ENCODE measurements at regions not wholly inside any gene's neighbourhood (a gene's known extent, or its start where the extent isn't known, plus 50 kb on each side); places are given as distances from the start of the nearest gene placed in this dataset.
"Not testable (repeated sequence)": the region's sequence is repeated elsewhere in the genome, so short reads cannot be mapped to it uniquely, and the experiment has no call there.

- no peak for DNase-seq (ENCODE audit: low spot score)
Observed at GRCh38 chr11:80346353-80347059, 905.7 kb upstream of the TENM4 start.

DNA sequence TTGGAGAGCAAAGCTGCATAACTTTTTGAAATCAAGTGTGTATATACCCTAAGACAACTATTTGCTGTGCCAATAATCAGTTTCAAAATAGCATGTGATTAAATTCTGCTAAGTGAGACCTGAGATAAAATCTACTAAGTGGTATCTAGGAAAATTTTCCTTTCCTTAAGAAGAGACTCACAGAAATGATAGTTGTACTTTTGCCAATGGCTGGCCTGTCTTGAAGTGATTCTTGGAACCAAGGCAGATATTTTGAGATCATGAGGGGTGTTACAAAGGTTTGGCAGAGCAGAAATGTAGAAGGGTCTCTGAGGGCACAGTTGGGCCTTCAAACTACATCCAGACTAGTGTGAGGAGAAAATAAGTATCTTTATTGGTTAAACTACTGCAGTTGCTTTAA lies 902.6 kb upstream of the TENM4 start:
- DNase-seq (ENCODE audit: low spot score), result no peak

GRCh38 chr11:80338231-80338630 lies 897.4 kb upstream of the TENM4 start:
- no peak for DNase-seq (ENCODE audit: low spot score)

DNA sequence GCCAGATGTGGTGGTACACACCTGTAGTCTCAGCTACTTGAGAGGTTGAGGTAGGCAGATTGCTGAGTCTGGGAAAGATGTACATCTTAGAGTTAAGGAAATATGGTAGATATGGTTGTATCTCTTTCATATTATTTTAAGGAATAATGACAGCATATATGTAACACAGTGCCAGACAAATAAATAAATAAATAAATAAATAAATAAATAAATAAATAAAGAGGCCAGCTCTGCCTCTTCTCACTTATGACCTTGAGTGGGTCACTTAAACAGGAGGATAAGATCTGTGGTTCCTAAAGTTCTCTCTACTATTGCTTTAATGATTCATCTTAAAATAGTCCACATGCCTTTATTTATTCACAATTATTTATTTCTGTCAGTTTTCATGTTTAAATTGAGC lies 890.9 kb upstream of the TENM4 start:
- no peak for DNase-seq (ENCODE audit: low spot score)

GRCh38 chr11:80330264-80330663 lies 889.4 kb upstream of the TENM4 start:
- peak; percentile 9 for DNase-seq (ENCODE audit: low spot score)

DNA sequence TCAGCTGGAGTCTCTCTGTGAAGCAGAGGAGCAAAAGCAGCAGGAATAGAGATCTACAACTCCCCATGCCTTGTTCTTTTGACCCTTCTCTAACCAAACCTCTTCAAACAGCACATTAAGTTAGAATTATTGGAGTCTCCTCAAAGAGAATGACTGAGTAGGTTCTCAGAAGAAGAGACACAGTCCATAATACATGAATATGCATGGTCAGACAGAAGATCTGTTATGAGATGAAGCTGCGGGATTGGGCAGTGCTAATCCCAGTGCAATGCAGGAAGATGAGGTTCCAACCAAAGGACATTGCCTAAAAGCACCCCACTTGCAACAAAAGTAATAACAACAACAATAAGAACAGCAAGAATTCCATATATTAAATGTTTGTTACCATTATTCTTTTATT lies 887.9 kb upstream of the TENM4 start:
- no peak for DNase-seq (ENCODE audit: low spot score)

- DNase-seq (ENCODE audit: low spot score), result no peak
Observed at GRCh38 chr11:80327956-80328614, 887.3 kb upstream of the TENM4 start.

- no peak for DNase-seq (ENCODE audit: low spot score)
Observed at GRCh38 chr11:80321786-80322185, 881.0 kb upstream of the TENM4 start.

- peak; percentile 18 for DNase-seq (ENCODE audit: low spot score)
Observed at GRCh38 chr11:80320765-80321164, 879.9 kb upstream of the TENM4 start.

GRCh38 chr11:80320226-80320625 lies 879.4 kb upstream of the TENM4 start:
- no peak for DNase-seq (ENCODE audit: low spot score)

GRCh38 chr11:80317612-80318011 lies 876.8 kb upstream of the TENM4 start:
- no peak for DNase-seq (ENCODE audit: low spot score)

DNA sequence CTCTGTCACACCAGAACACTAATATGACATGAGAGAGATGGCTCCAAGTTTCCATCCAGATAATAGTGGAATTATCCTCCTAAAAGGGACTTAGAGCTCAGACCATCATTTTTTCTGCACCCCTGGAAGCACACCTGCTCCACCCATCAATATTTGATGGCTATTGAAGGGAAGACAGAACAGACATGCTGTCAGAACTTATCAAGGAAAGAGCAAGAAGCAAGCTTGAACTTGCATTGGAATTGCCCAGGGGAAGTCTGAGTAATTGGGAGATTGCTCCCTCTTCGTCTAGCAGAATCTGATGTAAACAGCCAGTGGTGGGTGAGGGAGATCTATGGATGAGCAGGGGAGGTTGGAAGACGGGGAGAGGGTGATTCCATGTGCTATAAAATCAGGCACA lies 874.4 kb upstream of the TENM4 start:
- DNase-seq (ENCODE audit: low spot score), result no peak

- no peak for DNase-seq (ENCODE audit: low spot score)
Observed at GRCh38 chr11:80309301-80309700, 868.5 kb upstream of the TENM4 start.

DNA sequence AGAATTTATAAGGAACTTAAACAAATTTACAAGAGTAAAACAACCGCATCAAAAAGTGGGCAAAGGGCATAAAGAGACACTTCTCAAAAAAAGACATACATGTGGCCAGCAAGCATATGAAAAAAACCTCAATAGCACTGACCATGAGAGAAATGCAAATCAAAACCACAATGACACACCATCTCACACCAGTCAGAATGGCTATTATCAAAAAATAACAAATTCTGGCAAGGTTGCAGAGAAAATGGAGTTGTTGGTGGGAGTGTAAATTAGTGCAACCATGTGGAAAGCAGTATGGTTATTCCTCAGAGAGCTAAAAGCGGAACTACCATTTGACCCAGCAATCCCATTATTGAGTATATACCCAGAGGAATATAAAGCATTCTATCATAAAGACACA lies 866.8 kb upstream of the TENM4 start:
- DNase-seq (ENCODE audit: low spot score), result no peak

- DNase-seq (ENCODE audit: low spot score), result peak; percentile 7
Observed at GRCh38 chr11:80297858-80298632, 857.2 kb upstream of the TENM4 start.

GRCh38 chr11:80293293-80293692 lies 852.5 kb upstream of the TENM4 start:
- DNase-seq (ENCODE audit: low spot score), result no peak

DNA sequence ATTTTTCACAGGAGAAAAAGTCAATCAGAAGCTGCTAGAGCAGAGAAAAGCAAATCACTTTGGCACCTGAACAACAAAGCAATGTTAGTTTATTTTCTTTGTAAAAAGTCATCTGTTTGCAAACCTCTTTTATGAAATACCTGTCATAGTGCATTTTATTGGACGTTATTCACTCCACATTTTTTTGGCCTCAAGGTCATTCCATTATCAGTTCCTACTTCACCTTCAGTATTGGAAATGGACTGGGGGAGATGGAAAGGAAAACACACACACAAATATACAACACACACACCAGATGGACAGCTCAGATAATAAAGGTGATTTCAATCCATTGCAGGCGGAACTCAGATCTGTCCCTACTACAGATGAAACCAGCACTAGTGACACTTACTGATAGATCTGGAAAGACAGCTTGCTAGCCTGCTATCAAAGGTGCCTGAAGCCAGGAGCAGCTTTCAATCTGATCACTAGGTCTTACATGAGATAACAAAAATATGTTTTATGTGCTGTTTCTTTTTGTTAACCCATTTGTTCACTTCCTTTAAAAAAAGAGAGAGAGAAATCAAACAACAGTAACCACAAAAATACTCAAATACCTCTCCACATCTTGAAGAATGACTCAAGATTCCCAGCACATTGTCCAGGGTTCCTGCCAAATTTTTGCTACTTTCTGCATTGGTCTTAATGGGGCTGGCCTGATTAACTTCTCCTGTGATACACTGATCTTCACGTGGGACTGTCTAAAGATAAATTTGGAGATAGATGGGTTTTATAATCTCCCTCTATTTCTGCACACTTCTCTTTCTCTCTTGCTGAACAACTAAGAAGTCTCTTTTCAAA lies 844.3 kb upstream of the TENM4 start:
- no peak for DNase-seq (ENCODE audit: low spot score)

- no peak for DNase-seq (ENCODE audit: low spot score)
Observed at GRCh38 chr11:80282643-80283042, 841.8 kb upstream of the TENM4 start.

GRCh38 chr11:80281194-80281593 lies 840.4 kb upstream of the TENM4 start:
- no peak for DNase-seq (ENCODE audit: low spot score)

DNA sequence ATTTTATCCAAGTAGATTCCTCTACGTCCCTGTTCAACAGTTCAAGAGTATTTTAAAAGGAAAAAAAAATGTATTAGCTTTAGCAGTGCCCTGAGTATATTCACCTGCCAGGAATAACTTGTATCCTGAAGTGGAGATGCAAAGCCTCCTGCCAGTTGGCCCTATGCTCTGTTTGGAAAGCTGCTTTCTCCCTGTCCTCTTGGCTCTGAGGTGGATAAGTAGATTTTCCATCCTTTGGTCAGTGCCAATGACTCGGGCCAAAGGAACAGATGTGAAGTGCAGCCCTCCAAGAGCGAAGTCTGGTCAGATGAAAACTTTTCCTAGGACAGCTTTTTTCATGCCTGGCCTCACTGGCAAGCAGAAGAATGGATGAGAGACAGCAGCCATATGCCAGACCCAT lies 839.9 kb upstream of the TENM4 start:
- no peak for DNase-seq (ENCODE audit: low spot score)

GRCh38 chr11:80261776-80262175 lies 820.9 kb upstream of the TENM4 start:
- no peak for DNase-seq (ENCODE audit: low spot score)

DNA sequence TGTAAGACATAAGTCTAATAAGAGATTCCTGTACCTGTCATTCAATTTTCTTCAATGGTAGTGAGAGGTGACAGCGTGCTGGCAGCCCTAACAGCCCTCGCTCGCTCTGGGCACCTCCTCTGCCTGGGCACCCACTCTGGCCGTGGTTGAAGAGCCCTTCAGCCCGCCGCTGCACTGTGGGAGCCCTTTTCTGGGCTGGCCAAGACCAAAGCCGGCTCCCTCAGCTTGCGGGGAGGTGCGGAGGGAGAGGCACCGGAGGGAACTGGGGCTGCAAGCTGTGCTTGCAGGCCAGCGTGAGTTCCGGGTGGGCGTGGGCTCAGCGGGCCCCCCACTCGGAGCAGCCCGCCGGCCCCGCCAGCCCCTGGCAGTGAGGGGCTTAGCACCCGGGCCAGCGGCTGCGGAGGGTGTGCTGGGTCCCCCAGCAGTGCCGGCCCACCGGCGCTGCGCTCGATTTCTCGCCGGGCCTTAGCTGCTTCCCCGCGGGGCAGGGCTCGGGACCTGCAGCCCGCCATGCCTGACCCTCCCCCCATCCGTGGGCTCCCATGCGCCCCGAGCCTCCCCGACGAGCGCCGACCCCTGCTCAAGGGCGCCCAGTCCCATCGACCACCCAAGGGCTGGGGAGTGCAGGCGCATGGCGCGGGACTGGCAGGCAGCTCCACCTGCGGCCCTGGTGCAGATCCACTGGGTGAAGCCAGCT lies 816.6 kb upstream of the TENM4 start:
- DNase-seq (ENCODE audit: low spot score), result not testable (repeated sequence)

Data from SW480 (cell line).